ENCODE measurements at regions not wholly inside any gene's neighbourhood (a gene's known extent, or its start where the extent isn't known, plus 50 kb on each side); places are given as distances from the start of the nearest gene placed in this dataset.
A peak's percentile ranks its signal among the peaks of the same experiment; 100 is the strongest.
"Not testable (repeated sequence)": the region's sequence is repeated elsewhere in the genome, so short reads cannot be mapped to it uniquely, and the experiment has no call there.

DNA sequence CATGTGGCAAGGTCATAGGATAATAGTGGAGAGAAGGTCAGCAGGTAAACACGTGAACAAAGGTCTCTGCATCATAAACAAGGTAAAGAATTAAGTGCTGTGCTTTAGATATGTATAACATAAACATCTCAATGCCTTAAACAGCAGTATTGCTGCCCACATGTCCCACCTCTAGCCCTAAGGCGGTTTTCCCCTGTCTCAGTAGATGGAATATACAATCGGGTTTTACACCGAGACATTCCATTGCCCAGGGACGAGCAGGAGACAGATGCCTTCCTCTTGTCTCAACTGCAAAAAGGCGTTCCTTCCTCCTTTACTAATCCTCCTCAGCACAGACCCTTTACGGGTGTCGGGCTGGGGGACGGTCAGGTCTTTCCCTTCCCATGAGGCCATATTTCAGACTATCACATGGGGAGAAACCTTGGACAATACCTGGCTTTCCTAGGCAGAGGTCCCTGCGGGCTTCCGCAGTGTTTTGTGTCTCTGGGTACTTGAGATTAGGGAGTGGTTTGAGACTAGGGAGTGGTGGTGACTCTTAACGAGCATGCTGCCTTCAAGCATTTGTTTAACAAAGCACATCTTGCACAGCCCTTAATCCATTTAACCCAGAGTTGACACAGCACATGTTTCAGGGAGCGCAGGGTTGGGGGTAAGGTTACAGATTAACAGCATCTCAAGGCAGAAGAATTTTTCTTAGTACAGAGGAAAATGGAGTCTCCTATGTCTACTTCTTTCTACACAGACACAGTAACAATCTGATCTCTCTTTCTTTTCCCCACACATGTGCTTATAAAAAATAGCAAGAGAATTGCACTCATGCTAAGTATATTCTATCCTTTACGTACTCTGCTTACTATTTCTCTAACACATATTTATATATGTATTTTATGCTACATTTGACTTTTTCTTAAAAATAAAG lies 347.7 kb upstream of the TMEFF2 start:
- not testable (repeated sequence) for DNase-seq

DNA sequence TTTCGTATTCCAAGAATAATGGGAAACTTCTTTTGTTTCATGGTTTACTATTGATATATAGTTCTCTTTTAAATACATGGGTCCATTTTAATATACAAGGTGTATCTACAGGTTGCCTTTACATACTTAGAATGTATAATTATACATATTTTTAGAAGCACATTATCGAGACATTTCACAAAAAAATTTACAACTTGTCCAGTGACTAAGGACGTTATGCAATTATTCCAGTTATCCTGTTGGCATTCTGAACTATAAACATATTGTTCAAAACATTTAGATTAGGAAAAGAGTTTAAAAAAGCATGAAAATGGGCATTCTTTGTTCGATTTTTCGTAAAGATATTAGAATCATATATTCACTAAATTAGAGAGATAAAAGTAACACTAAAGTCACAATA lies 344.6 kb upstream of the TMEFF2 start:
- DNase-seq, result no peak

DNA sequence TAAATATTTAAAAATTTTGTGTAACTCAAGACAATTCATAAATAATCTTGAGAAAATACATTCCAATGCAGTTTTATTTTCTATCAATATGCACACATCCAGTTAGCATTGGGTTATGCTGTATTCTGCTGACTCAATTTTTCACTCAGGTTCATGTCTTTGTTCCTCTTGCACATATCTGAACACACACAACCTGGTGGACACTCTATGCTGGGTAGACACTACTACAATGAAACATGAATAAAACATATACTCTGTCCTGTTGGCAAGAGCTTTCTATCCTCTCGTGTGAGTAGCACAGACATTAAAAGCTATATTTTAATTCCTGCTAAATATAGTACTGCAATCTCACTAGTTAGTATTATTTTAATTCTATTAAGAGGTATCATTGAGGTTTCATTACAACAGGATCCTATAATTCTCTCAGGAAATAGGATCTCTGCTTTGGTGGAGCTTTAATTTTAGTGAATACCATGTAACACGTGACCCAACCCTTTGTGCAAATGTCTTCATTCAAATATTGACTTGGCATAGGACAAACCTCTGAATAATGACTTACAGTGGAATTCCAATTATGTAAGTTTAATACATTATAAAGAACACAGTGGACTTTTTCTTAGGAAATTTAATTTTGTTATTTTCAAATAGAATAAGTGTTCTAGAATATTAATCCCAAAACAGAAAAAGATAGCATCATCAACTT lies 342.3 kb upstream of the TMEFF2 start:
- no peak for DNase-seq

DNA sequence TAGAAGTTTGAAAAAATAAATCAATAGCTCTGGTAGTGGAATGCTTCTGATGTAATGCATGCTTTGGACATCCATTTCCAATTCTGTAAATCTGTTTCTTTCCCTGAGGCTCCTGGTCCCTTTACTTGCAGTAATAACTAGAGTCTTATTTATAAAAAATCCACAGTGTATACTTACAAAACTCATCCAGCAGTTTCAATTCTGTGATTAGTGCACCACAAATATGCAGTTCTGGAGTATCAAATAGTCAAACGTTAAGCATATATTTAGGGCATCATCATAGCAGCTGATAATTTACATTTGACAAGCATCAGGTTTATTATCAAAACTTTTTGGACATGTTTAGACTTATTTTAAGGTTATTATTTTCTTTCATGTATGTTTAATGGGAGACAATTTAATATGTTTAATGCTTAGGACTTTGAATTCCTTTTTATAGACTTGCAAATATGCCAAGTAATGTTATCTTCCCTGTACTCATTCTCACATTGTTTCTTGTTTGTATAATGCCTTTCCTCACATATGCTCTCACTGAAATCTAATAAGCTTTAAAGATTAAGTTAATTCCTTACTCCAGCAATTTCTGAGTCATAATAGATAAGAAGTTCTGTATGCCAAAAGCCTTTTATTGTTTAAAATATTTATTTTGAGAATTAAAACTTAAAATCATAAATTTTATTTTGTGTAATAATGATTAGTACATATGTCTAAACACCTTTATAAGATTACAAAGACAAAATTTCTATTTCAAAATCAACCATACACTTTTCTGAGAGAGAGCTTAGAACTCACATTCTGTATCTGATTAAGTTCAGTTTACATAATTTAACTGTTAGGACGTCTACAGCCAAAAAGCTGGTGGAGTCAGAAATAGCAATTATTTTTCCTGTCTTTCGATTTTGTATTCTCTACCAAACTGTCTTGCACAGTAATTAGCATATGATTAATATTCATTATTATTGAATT lies 341.5 kb upstream of the TMEFF2 start:
- DNase-seq, result no peak

DNA sequence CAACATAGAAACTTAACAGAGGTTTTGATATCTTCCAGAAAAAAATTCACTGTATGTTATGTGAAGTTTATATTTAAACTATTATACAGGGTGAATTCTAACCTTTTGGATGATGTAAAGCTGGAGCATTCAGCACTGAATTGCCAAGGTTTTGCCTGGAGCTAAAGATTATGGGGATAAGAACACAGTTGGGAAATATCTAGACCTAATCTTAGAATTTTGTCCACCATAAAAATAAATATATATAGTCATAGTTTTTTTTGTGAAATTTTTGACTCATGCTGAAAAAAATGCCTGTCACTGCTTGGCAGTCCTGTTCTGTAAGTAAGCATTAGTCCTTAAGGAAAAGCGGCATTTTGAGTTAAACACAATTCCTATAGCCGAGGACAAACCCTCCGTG lies 339.3 kb upstream of the TMEFF2 start:
- no peak for DNase-seq

DNA sequence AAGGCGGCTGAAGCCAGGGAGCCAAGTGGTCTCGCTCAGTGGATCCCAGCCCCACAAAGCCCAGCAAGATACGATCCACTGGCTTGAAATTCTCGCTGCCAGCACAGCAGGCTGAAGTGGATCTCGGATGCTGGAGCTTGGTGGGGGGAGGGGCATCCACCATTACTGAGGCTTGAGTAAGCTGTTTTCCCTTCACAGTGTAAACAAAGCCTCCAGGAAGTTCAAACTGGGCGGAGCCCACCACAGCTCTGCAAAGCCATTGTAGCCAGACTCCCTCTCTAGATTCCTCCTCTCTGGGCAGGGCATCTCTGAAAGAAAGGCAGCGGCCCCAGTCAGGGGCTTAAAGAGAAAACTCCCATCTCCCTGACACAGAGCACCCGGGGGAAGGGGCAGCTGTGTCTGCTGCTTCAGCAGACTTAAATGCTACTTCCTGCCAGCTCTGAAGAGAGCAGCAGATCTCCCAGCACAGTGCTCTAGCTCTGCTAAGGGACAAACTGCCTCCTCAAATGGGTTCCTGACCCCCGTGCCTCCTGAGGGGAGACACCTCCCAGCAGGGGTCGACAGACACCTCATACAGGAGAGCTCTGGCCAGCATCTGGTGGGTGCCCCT lies 330.0 kb upstream of the TMEFF2 start:
- DNase-seq, result peak; percentile 4

DNA sequence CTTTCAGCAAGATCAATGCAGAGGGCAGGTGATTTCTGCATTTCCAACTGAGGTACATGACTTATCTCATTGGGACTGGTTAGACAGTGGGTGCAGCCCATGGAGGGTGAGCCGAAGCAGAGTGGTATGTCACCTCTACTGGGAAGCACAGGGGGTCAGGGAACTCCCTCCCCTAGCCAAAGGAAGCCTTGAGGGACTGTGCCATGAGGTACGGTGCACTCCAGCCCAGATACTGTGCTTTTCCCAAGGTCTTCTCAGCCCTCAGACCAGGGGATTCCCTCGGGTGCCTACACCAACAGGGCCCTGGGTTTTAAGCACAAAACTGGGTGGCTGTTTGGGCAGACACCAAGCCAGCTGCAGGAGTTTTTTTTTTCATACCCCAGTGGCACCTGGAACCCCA lies 329.5 kb upstream of the TMEFF2 start:
- not testable (repeated sequence) for DNase-seq

DNA sequence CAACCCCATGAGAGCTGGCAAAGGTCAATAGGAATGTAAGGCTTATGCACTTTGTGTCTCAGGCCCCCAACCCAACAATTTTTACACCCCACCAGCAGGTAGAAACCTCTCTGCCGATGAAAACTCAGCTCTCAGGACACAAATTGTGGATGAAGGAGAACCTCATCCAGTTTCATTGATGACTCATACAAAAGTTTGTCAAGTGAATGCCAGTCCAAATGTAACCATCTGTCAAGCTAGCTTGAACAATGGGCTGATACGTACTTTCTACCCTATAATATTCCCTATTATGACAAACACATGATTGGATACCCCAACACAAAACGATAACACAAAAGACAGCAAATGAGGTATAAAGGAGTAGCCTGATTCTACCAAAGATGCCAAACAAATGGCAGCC lies 321.2 kb upstream of the TMEFF2 start:
- no peak for DNase-seq

DNA sequence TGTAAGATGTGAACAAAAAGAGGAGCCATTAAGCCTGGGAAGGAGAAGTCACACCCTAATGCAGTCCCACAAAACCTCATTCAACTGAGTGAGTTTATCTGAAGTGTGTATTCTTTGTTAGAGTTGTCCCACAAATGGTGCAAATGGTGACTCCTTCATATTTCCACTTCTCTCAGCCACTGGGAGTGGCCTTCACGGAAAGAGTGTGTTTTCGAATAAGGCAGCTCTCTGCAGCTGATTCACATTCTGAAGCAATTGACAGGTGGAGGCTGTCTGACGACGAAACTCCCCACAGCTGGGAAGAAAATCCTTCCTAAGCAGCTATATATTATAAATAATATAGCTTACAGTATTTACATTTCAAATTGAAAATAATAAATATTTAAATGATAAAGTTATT lies 318.8 kb upstream of the TMEFF2 start:
- no peak for DNase-seq

DNA sequence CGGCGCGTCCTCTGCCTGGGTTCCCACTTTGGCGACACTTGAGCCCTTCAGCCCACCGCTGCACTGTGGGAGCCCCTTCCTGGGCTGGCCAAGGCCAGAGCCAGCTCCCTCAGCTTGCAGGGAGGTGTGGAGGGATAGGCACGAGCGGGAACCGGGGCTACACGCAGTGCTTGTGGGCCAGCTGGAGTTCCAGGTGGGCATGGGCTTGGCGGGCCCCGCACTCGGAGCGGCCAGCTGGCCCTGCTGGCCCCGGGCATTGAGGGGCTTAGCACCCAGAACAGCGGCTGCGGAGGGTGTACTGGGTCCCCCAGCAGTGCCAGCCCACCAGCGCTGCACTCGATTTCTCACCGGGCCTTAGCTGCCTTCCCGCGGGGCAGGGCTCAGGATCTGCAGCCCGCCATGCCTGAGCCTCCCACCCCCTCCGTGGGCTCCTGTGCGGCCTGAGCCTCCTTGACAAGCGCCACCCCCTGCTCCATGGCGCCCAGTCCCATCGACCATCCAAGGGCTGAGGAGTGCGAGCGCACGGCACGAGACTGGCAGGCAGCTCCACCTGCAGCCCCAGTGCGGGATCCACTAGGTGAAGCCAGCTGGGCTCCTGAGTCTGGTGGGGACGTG lies 313.2 kb upstream of the TMEFF2 start:
- DNase-seq, result not testable (repeated sequence)

DNA sequence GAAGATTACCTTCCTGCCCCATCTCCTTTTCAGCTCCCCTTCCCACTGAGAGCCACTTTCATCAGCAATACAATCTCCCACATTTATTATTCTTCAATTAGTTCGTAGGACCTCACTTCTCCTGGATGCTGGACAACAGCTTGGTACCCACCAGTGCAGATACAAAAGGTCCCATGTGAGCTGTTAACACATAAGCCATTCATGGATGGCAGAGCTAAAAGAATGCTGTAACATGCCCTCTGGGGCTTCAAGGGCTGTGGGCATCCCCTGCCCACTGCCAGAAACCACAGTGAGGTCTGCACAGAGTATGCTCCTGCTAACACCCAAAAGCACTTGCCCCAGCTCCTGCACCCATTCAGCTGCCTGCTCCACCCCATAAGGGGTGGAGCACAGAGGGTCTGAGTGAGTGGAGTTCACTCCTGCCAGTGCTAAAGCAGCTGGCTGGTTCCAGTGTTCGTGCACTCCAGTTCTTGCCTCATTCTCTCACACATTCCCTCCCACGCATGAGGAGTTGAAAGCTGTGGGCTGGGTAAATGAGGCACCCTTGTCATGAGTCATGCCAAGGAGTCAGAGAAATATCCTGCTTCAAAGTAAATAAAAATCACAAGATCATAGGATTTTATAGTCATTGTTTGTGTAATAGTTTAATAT lies 305.9 kb upstream of the TMEFF2 start:
- DNase-seq, result no peak

DNA sequence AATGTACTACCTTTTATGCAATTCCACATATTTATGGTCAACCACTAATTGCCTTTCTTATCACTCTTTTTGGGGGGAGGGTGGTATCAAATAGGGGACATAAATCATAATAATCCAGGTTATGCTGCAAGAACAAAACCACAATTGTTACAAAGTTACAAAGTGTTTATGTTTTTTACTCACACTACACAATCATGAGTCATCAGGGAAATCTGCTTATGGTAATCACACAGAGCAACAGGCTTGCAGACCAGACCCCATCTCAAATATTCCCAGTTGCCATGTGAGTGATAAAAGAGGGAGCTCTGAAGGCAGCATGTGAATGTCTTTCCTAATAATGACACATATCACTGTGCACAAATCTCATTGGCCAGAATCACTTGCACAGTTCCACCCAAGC lies 304.7 kb upstream of the TMEFF2 start:
- DNase-seq, result no peak

DNA sequence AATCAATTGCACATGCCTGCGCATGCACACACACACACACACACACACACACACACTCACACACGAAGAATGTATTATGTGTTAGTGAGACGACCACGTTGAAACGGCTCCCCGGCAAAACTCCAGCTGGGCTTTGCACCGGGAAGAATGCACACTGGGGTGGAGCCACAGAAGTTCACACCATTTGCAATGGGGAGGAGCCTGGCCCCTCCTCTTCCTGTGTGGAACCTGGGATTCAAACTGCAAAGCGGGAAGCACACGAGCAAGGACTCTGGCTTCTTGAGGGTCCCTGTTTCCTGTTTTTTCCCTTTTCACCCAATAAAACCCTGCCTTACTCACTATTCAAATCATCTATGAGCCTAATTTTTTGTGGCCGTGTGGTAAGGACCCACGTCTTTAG lies 304.0 kb upstream of the TMEFF2 start:
- DNase-seq, result no peak

DNA sequence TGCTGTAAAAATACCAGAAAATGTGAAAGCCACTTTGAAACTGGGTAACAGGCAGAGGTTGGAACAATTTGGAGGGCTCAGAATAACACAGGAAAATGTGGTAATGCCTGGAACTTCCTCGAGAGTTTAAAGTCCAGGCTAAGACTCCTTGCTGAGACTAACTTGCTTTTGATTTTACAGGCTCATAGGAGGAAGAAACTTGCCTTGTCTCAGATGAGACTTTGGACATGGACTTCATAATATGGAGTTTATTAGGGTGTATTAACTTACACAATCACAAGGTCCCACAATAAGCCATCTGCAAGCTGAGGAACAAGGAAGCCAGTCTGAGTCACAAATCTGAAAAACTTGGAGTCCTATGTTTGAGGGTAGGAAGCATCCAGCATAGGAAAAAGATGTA lies 293.4 kb upstream of the TMEFF2 start:
- DNase-seq, result not testable (repeated sequence)

DNA sequence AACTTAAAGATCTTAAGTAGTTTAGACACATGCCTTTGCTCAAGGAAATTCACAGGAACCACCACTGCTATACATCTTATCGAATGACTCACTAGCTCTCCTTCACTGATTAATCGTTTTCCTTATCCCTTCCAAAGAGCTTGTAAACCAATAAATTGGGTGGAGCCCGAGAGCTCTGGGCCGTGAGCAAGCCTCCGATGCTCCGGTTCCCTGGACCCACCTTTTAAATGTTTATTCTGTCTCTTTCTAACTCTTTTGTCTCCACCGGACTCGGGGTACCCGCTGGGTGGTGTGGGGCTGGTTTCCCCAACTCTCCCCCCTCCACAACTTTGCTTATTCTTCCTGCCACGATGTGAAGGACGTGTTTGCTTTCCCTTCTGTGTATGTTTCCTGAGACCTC lies 292.9 kb upstream of the TMEFF2 start:
- no peak for DNase-seq

DNA sequence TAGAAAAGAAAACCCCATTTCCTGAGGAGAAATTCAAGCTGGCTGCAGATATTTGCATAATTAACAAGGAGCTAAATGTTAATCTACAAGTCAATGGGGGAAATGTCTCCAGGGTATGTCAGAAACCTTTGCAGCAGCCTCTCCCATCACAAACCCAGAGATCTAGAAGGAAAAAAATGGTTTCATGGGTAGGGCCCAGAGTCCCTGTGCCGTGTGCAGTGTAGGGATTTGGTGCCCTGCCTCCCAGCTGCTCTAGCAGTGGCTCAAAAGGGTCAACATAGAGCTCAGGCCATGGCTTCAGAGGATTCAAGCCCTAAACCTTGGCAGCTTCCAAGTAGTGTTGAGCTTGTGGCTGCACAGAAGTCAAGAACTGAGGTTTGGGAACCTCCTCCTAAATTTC lies 290.2 kb upstream of the TMEFF2 start:
- DNase-seq, result no peak

DNA sequence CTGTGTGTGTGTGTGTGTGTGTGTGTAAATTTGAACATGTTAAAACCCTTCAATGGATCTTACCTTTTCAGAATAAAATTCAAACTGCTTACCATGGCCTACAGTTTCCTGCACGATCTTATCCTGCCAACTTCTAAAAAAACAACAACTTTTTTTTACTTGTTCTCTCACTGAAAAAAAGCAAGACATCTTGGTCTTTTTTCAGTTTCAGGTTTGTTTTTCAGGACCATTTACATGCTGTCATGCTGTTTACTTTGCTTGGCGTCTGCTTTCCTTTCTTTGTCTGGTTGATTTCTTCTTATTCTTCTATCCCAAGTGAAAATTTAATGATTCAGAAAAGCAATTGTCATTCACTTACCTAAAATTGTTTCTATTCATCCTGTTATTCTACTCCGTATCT lies 286.3 kb upstream of the TMEFF2 start:
- no peak for DNase-seq

DNA sequence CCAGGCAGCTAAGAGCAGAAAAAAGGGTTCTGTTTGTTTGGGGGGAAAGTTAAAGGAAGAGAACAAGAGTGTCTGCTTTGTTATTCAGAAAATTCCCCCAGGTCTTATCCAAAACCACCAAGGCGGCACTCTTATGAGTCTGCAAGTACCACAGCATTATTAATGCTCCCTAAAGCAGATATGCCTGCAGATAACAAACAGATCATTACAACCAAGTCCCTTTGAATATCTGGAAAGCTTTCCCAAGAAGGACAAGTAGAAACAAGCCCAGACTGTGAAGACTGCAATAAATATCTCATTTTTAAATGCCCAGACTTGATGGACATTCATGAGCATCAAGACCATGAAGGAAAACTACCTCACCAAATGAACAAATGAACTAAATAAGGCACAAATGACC lies 278.6 kb upstream of the TMEFF2 start:
- no peak for DNase-seq

DNA sequence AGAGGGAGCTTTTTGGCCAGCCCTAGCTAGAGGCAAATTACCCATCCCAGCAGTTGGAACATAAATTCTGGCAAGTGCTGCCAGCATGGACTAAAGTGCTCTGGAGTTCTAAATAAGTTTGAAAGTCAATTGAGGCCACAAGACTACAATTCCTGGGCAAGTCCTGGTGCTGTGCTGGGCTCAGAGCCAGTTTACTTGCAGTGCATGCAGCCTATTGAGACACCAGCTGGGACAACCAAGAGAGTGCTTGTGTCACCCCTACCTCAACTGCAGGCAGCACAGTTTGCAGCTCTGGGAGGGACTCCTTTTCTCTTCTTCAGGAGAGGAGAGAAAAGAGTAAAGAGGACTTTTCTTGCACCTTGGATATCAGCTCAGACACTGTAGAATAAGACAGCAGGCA lies 277.2 kb upstream of the TMEFF2 start:
- no peak for DNase-seq

DNA sequence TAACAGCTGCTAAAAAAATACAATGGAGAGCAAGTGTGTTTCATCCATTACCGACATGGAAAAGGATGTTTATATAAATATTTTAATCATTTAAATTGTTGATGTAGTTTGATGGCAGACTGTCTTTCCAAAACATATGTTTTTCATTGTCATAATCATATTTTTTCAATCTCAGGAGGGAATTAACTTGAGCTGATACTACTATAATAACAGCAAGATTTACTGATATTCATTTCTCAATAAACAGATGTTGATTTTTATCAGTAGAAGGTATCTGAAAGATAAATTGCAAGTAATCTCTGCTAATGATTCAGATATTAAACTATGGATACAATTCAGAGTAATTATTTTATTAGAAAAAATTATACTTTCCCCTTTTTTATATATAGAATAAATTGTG lies 274.9 kb upstream of the TMEFF2 start:
- DNase-seq, result no peak

DNA sequence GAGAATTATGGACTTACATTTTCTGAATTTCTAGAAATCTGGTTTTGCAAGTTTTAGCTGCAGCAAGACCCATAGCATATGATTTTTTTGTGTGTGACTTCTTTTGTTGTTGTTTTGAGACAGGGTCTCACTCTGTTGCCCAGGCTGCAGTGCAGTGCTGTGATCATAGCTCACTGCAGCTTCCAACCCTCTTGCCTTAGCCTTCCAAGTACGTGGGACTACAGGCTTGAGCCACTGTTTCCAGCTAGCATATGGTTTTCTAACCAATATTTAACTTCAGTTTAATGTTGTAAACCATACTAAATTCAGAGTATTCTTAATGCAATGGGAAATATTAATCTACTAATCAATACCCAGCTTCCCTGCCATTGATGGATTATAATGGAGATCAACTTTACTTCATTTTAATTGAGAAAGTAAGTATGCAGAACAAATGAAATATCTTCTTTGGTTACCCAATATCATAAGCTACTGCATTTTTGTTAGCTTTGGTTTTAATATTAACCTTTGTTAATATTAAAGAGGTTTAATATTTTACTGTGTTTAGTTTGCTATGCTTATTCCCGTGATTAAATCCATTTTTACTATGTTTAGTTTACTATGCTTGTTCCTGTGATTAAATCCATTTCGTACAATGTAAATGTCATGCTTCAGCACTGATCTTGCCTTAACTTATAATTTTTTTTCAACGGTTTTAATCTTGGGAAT lies 273.4 kb upstream of the TMEFF2 start:
- DNase-seq, result no peak
